ENCODE measurements at regions not wholly inside any gene's neighbourhood (a gene's known extent, or its start where the extent isn't known, plus 50 kb on each side); places are given as distances from the start of the nearest gene placed in this dataset.
"Not testable (repeated sequence)": the region's sequence is repeated elsewhere in the genome, so short reads cannot be mapped to it uniquely, and the experiment has no call there.

- Mint-ChIP-seq H3K36me3 (no peaks in the 10 kb centered on the region), H3K4me3 (no peak overlapping the region), H3K27me3 (ENCODE audit: low read depth in 3 of 3) (no peaks in the 10 kb centered on the region), H3K27ac (no peak overlapping the region), H3K4me1 (peaks cover 17% of the 10 kb centered on the region), H3K9me3 (peaks cover 4 to 11% (median 7%) of the 10 kb centered on the region in 7 donors)
- intact Hi-C loops (cut with micrococcal nuclease) = no loop called here
- no CpG with 5 or more reads among the region's 2 CpGs for WGBS (ENCODE audit: insufficient coverage)
- TF ChIP-seq, protein P1, sequence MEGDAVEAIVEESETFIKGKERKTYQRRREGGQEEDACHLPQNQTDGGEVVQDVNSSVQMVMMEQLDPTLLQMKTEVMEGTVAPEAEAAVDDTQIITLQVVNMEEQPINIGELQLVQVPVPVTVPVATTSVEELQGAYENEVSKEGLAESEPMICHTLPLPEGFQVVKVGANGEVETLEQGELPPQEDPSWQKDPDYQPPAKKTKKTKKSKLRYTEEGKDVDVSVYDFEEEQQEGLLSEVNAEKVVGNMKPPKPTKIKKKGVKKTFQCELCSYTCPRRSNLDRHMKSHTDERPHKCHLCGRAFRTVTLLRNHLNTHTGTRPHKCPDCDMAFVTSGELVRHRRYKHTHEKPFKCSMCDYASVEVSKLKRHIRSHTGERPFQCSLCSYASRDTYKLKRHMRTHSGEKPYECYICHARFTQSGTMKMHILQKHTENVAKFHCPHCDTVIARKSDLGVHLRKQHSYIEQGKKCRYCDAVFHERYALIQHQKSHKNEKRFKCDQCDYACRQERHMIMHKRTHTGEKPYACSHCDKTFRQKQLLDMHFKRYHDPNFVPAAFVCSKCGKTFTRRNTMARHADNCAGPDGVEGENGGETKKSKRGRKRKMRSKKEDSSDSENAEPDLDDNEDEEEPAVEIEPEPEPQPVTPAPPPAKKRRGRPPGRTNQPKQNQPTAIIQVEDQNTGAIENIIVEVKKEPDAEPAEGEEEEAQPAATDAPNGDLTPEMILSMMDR (IDR thresholded peaks at IDR 0.05) = no peak
- no peaks in the 10 kb centered on the region for H3K9me3 ChIP-seq (replicated peaks in 1 of 2; ENCODE audit: control insufficient read depth in 1 of 2, insufficient read depth in 1 of 2, low read length in 2 of 2)
- H3K27me3 ChIP-seq (ENCODE audit: control insufficient read depth in 2 of 2, insufficient read depth in 2 of 2, low read length in 2 of 2) = no peaks in the 10 kb centered on the region
- H3K9ac ChIP-seq (ENCODE audit: insufficient read depth, low read length, poor library complexity, severe bottlenecking) = no peak overlapping the region
- H3K79me2 ChIP-seq (ENCODE audit: insufficient read depth, low read length) = no peaks in the 10 kb centered on the region
- no peaks in the 10 kb centered on the region for H3K36me3 ChIP-seq (replicated peaks in 1 of 2; ENCODE audit: control insufficient read depth in 1 of 2, insufficient read depth in 2 of 2, low read length in 2 of 2)
- no peak overlapping the region for H3K4me3 ChIP-seq (replicated peaks in 1 of 3; ENCODE audit: low read depth in 2 of 3, low read length in 3 of 3)
- DNase-seq = peak; percentile 42 to 82 (median 53)
- H2AFZ ChIP-seq (ENCODE audit: insufficient read depth, low read depth, low read length, poor library complexity, severe bottlenecking) = no peak overlapping the region
- H3K27ac ChIP-seq (ENCODE audit: low read depth in 1 of 2, low read length in 2 of 2) = no peak overlapping the region
- H3K4me2 ChIP-seq (replicated peaks; ENCODE audit: extremely low read depth, low read length, poor library complexity, severe bottlenecking) = no peak overlapping the region
- H3K4me1 ChIP-seq (ENCODE audit: control insufficient read depth in 1 of 2, insufficient read depth in 2 of 2, low read length in 2 of 2) = peaks cover 18 to 24% of the 10 kb centered on the region in 2 donors
- no peaks in the 10 kb centered on the region for H4K20me1 ChIP-seq (ENCODE audit: insufficient read depth, low read length)
Measured at GRCh38 chr10:26365681-26366358, 72.3 kb upstream of the APBB1IP start.

DNA sequence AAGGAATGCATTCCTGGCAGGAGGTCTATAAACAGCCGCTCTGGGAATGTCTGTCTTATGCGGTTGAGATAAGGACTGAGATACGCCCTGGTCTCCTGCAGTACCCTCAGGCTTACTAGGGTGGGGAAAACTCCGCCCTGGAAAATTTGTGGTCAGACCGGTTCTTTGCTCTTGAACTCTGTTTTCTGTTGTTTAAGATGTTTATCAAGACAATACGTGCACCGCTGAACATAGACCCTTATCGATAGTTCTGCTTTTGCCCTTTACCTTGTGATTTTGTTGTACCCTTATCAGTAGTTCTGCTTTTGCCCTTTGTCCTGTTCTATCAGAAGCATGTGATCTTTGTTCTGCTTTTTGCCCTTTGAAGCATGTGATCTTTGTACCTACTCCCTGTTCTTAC lies 71.1 kb upstream of the APBB1IP start:
- H3K27me3 Mint-ChIP-seq (ENCODE audit: low read depth in 3 of 3); H3K27ac ChIP-seq (ENCODE audit: low read depth in 1 of 2, low read length in 2 of 2); H3K9me3 ChIP-seq (replicated peaks in 1 of 2; ENCODE audit: control insufficient read depth in 1 of 2, insufficient read depth in 1 of 2, low read length in 2 of 2); H3K27ac Mint-ChIP-seq; H4K20me1 ChIP-seq (ENCODE audit: insufficient read depth, low read length); intact Hi-C loops (cut with micrococcal nuclease); H3K4me2 ChIP-seq (replicated peaks; ENCODE audit: extremely low read depth, low read length, poor library complexity, severe bottlenecking); H3K27me3 ChIP-seq (ENCODE audit: control insufficient read depth in 2 of 2, insufficient read depth in 2 of 2, low read length in 2 of 2); H2AFZ ChIP-seq (ENCODE audit: insufficient read depth, low read depth, low read length, poor library complexity, severe bottlenecking); H3K4me3 ChIP-seq (replicated peaks in 1 of 3; ENCODE audit: low read depth in 2 of 3, low read length in 3 of 3); H3K9ac ChIP-seq (ENCODE audit: insufficient read depth, low read length, poor library complexity, severe bottlenecking); H3K79me2 ChIP-seq (ENCODE audit: insufficient read depth, low read length); H3K36me3 Mint-ChIP-seq; H3K36me3 ChIP-seq (replicated peaks in 1 of 2; ENCODE audit: control insufficient read depth in 1 of 2, insufficient read depth in 2 of 2, low read length in 2 of 2); H3K4me3 Mint-ChIP-seq; DNase-seq: not testable (repeated sequence)
- WGBS (ENCODE audit: insufficient coverage) = 86% methylated on average over 3 of the region's 8 CpGs
- H3K9me3 Mint-ChIP-seq = peaks cover 4 to 11% (median 7%) of the 10 kb centered on the region in 7 donors
- peaks cover 16% of the 10 kb centered on the region for H3K4me1 Mint-ChIP-seq
- H3K4me1 ChIP-seq (ENCODE audit: control insufficient read depth in 1 of 2, insufficient read depth in 2 of 2, low read length in 2 of 2) = peaks cover 14 to 20% of the 10 kb centered on the region in 2 donors

Measured in CD14-positive monocyte (primary cell).